HEK293T (cell line): ENCODE measurements at regions not wholly inside any gene's neighbourhood (a gene's known extent, or its start where the extent isn't known, plus 50 kb on each side); places are given as distances from the start of the nearest gene placed in this dataset.

Source experiments
- ARNT ChIP-seq: fragments of 450-650 bp; IDR thresholded peaks from 2 replicates; pipeline ENCODE4 v1.6.1; 2017; ENCODE audit warnings: mild to moderate bottlenecking
- CTBP1 ChIP-seq: fragments of 450-650 bp; IDR thresholded peaks from 2 replicates; pipeline ENCODE4 v1.6.1; 2016; ENCODE audit warnings: borderline replicate concordance
- ELF4 ChIP-seq: fragments of 450-650 bp; IDR thresholded peaks from 2 replicates; pipeline ENCODE4 v1.6.1; 2017; ENCODE audit warnings: antibody characterized with exemption
- FOXA1 ChIP-seq: fragments of 450-650 bp; IDR thresholded peaks from 2 replicates; pipeline ENCODE4 v1.6.1; 2016; ENCODE audit warnings: mild to moderate bottlenecking
- L3MBTL2 ChIP-seq: fragments of 450-650 bp; conservative IDR thresholded peaks from 2 replicates; pipeline ENCODE4 v1.6.1; 2016; ENCODE audit warnings: mild to moderate bottlenecking
- NFRKB ChIP-seq: fragments of 450-650 bp; IDR thresholded peaks from 2 replicates; pipeline ENCODE4 v1.6.1; 2016; ENCODE audit warnings: mild to moderate bottlenecking, moderate library complexity
- SP1 ChIP-seq: fragments of 450-650 bp; IDR thresholded peaks from 2 replicates; pipeline ENCODE4 v1.6.1; 2017
- SUZ12 ChIP-seq: fragments of 450-650 bp; IDR thresholded peaks from 2 replicates; pipeline ENCODE4 v1.6.1; 2016; ENCODE audit warnings: mild to moderate bottlenecking
- ZNF384 ChIP-seq: fragments of 450-650 bp; IDR thresholded peaks from 2 replicates; pipeline ENCODE4 v1.6.1; 2016

DNA sequence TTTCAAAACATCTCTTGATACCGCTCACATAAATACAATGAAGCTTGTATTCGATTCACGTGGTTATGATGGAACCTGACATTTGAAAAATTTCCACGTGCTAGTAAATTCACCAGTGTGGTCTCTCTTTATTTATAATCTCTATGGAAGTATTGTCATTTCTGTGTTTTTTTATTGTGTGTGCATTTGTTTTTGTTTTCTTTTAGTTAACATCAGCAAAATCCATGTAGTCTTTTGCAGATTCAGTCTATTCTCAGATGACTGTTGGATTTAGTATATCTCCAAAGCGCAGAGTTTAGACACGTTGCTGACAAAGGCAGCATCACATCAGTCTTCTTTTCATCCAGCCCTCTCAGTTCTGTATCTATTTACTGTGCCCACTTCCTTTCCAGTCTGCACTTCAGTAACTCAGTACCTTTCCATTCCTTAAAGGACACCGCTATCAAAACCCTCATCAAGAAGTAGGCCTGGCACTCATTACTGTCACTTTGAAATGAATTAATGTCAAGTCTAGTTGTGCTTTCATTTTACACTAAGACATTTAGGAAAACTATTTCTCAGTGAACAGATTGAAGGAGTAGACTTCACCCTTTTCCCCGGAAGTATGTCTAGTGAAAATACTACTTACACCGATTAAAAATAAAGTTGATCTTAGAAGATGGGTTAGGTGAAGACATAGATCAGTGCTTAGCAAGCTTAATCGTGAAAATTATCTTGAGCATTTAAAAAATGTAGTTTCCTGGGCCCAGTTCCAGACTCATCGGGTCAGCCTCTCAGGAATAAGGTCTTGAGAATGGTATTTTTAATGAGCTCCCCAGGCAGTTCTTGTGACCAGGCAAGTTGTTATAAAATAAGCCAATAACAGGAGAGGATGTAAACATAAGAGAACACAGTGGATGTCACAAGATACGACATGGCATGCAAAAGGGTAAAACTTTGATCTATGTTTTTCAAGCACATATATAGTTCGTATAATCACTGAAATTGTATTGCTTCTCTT is 506.8 kb upstream of the ZEB2 start:
- no peak for TF ChIP-seq CTBP1
- TF ChIP-seq FOXA1, result no peak
- TF ChIP-seq NFRKB, result no peak
- TF ChIP-seq ZNF384, result no peak
- no peak for TF ChIP-seq SUZ12
- TF ChIP-seq ARNT, result no peak
- no peak for TF ChIP-seq SP1
- no peak for TF ChIP-seq ELF4
- no peak for TF ChIP-seq L3MBTL2
